Stimulated activated memory B cell treated with anti-CD40 and anti-IgM and Interleukin-4, amounts not matched to agents 10 μg/mL and 1 μg/mL and 100 μg/mL, for 72 hours (primary cell): ENCODE measurements at regions not wholly inside any gene's neighbourhood (a gene's known extent, or its start where the extent isn't known, plus 50 kb on each side); places are given as distances from the start of the nearest gene placed in this dataset.

Experiments used
- ATAC-seq: fragments of 150-1000 bp; cut with Tn5 transposase; 2 replicates; pipeline ENCODE4 v1.10.0; 2021
- H3K27ac Mint-ChIP-seq: one replicate; pipeline ENCODE4 v1.8.0; 2022; ENCODE audit warnings: mild to moderate bottlenecking, mixed read lengths
- H3K27me3 Mint-ChIP-seq: one replicate; pipeline ENCODE4 v1.8.0; 2022; ENCODE audit warnings: mixed read lengths
- H3K36me3 Mint-ChIP-seq: one replicate; pipeline ENCODE4 v1.8.0; 2022; ENCODE audit warnings: mixed read lengths
- H3K4me1 Mint-ChIP-seq: one replicate; pipeline ENCODE4 v1.8.0; 2022; ENCODE audit warnings: mixed read lengths
- H3K4me3 Mint-ChIP-seq: one replicate; pipeline ENCODE4 v1.8.0; 2022; ENCODE audit warnings: mild to moderate bottlenecking, moderate library complexity, mixed read lengths
- H3K9me3 Mint-ChIP-seq: one replicate; pipeline ENCODE4 v1.8.0; 2022; ENCODE audit warnings: mixed read lengths

GRCh38 chr2:66790651-66791181, 355.8 kb downstream of the MEIS1 start:
- no peak overlapping the region for H3K4me3 Mint-ChIP-seq
- H3K9me3 Mint-ChIP-seq = no peaks in the 10 kb centered on the region
- no peak overlapping the region for H3K27ac Mint-ChIP-seq
- no peaks in the 10 kb centered on the region for H3K27me3 Mint-ChIP-seq
- no peaks in the 10 kb centered on the region for H3K36me3 Mint-ChIP-seq
- H3K4me1 Mint-ChIP-seq = no peaks in the 10 kb centered on the region
- no peak for ATAC-seq

- Mint-ChIP-seq H3K4me1 (no peaks in the 10 kb centered on the region), H3K9me3 (peaks cover 3% of the 10 kb centered on the region), H3K4me3 (no peak overlapping the region), H3K27ac (no peak overlapping the region), H3K27me3 (no peaks in the 10 kb centered on the region), H3K36me3 (no peaks in the 10 kb centered on the region)
- no peak for ATAC-seq
Measured at GRCh38 chr2:66794070-66794469, 359.1 kb downstream of the MEIS1 start.

GRCh38 chr2:66794551-66794950, 359.6 kb downstream of the MEIS1 start:
- H3K9me3 Mint-ChIP-seq = peaks cover 3% of the 10 kb centered on the region
- no peak overlapping the region for H3K27ac Mint-ChIP-seq
- no peaks in the 10 kb centered on the region for H3K27me3 Mint-ChIP-seq
- no peaks in the 10 kb centered on the region for H3K4me1 Mint-ChIP-seq
- ATAC-seq = no peak
- no peak overlapping the region for H3K4me3 Mint-ChIP-seq
- H3K36me3 Mint-ChIP-seq = no peaks in the 10 kb centered on the region

GRCh38 chr2:66802877-66803276, 368.0 kb downstream of the MEIS1 start:
- no peak for ATAC-seq
- peaks cover 3% of the 10 kb centered on the region for H3K9me3 Mint-ChIP-seq
- H3K4me1 Mint-ChIP-seq = no peaks in the 10 kb centered on the region
- no peaks in the 10 kb centered on the region for H3K36me3 Mint-ChIP-seq
- H3K4me3 Mint-ChIP-seq = no peak overlapping the region
- H3K27me3 Mint-ChIP-seq = peaks cover 8% of the 10 kb centered on the region
- H3K27ac Mint-ChIP-seq = no peak overlapping the region

- peaks cover 8% of the 10 kb centered on the region for H3K27me3 Mint-ChIP-seq
- ATAC-seq = no peak
- no peak overlapping the region for H3K27ac Mint-ChIP-seq
- H3K4me3 Mint-ChIP-seq = no peak overlapping the region
- H3K9me3 Mint-ChIP-seq = peaks cover 1% of the 10 kb centered on the region
- no peaks in the 10 kb centered on the region for H3K36me3 Mint-ChIP-seq
- no peaks in the 10 kb centered on the region for H3K4me1 Mint-ChIP-seq
Measured at GRCh38 chr2:66803726-66804125, 368.8 kb downstream of the MEIS1 start.

GRCh38 chr2:66805016-66805865, 370.3 kb downstream of the MEIS1 start:
- Mint-ChIP-seq H3K4me3 (no peak overlapping the region), H3K27ac (no peak overlapping the region), H3K4me1 (no peaks in the 10 kb centered on the region), H3K36me3 (no peaks in the 10 kb centered on the region), H3K9me3 (no peaks in the 10 kb centered on the region), H3K27me3 (peaks cover 8% of the 10 kb centered on the region)
- no peak for ATAC-seq

- Mint-ChIP-seq H3K9me3 (no peaks in the 10 kb centered on the region), H3K27me3 (peaks cover 8% of the 10 kb centered on the region), H3K27ac (no peak overlapping the region), H3K36me3 (no peaks in the 10 kb centered on the region), H3K4me3 (no peak overlapping the region), H3K4me1 (no peaks in the 10 kb centered on the region)
- ATAC-seq = no peak
Measured at GRCh38 chr2:66805968-66806367, 371.0 kb downstream of the MEIS1 start.

- H3K27ac Mint-ChIP-seq = no peak overlapping the region
- no peaks in the 10 kb centered on the region for H3K4me1 Mint-ChIP-seq
- H3K27me3 Mint-ChIP-seq = no peaks in the 10 kb centered on the region
- H3K36me3 Mint-ChIP-seq = no peaks in the 10 kb centered on the region
- no peak for ATAC-seq
- peaks cover 5% of the 10 kb centered on the region for H3K9me3 Mint-ChIP-seq
- no peak overlapping the region for H3K4me3 Mint-ChIP-seq
Measured at GRCh38 chr2:66813525-66813924, 378.6 kb downstream of the MEIS1 start.

GRCh38 chr2:66813976-66814375, 379.1 kb downstream of the MEIS1 start:
- no peak for ATAC-seq
- H3K27ac Mint-ChIP-seq = no peak overlapping the region
- H3K4me1 Mint-ChIP-seq = no peaks in the 10 kb centered on the region
- H3K9me3 Mint-ChIP-seq = peaks cover 8% of the 10 kb centered on the region
- no peak overlapping the region for H3K4me3 Mint-ChIP-seq
- no peaks in the 10 kb centered on the region for H3K27me3 Mint-ChIP-seq
- no peaks in the 10 kb centered on the region for H3K36me3 Mint-ChIP-seq

- H3K27ac Mint-ChIP-seq = no peak overlapping the region
- no peaks in the 10 kb centered on the region for H3K27me3 Mint-ChIP-seq
- peaks cover 11% of the 10 kb centered on the region for H3K9me3 Mint-ChIP-seq
- no peaks in the 10 kb centered on the region for H3K36me3 Mint-ChIP-seq
- H3K4me1 Mint-ChIP-seq = no peaks in the 10 kb centered on the region
- ATAC-seq = no peak
- H3K4me3 Mint-ChIP-seq = no peak overlapping the region
Measured at GRCh38 chr2:66814916-66815315, 380.0 kb downstream of the MEIS1 start.

GRCh38 chr2:66815886-66816285, 381.0 kb downstream of the MEIS1 start:
- no peaks in the 10 kb centered on the region for H3K36me3 Mint-ChIP-seq
- H3K9me3 Mint-ChIP-seq = peaks cover 15% of the 10 kb centered on the region
- no peaks in the 10 kb centered on the region for H3K4me1 Mint-ChIP-seq
- H3K27ac Mint-ChIP-seq = no peak overlapping the region
- no peak overlapping the region for H3K4me3 Mint-ChIP-seq
- no peaks in the 10 kb centered on the region for H3K27me3 Mint-ChIP-seq
- no peak for ATAC-seq

GRCh38 chr2:66821168-66821567, 386.2 kb downstream of the MEIS1 start:
- no peak overlapping the region for H3K27ac Mint-ChIP-seq
- no peaks in the 10 kb centered on the region for H3K4me1 Mint-ChIP-seq
- H3K9me3 Mint-ChIP-seq = peaks cover 14% of the 10 kb centered on the region
- H3K4me3 Mint-ChIP-seq = no peak overlapping the region
- no peaks in the 10 kb centered on the region for H3K36me3 Mint-ChIP-seq
- no peaks in the 10 kb centered on the region for H3K27me3 Mint-ChIP-seq
- ATAC-seq = no peak

GRCh38 chr2:66822186-66822585, 387.3 kb downstream of the MEIS1 start:
- Mint-ChIP-seq H3K27ac (no peak overlapping the region), H3K4me3 (no peak overlapping the region), H3K27me3 (no peaks in the 10 kb centered on the region), H3K9me3 (peaks cover 14% of the 10 kb centered on the region), H3K4me1 (no peaks in the 10 kb centered on the region), H3K36me3 (no peaks in the 10 kb centered on the region)
- no peak for ATAC-seq

- Mint-ChIP-seq H3K27ac (no peak overlapping the region), H3K9me3 (peaks cover 7% of the 10 kb centered on the region), H3K4me3 (no peak overlapping the region), H3K36me3 (no peaks in the 10 kb centered on the region), H3K27me3 (no peaks in the 10 kb centered on the region), H3K4me1 (no peaks in the 10 kb centered on the region)
- ATAC-seq = no peak
Measured at GRCh38 chr2:66824926-66825325, 390.0 kb downstream of the MEIS1 start.

GRCh38 chr2:66827851-66828250, 392.9 kb downstream of the MEIS1 start:
- Mint-ChIP-seq H3K27ac (no peak overlapping the region), H3K9me3 (no peaks in the 10 kb centered on the region), H3K4me1 (no peaks in the 10 kb centered on the region), H3K27me3 (no peaks in the 10 kb centered on the region), H3K36me3 (no peaks in the 10 kb centered on the region), H3K4me3 (no peak overlapping the region)
- no peak for ATAC-seq

- no peaks in the 10 kb centered on the region for H3K4me1 Mint-ChIP-seq
- ATAC-seq = no peak
Measured at GRCh38 chr2:66828876-66829275, 394.0 kb downstream of the MEIS1 start.

More at GRCh38 chr2:66828876-66829275, 394.0 kb downstream of the MEIS1 start:
- H3K4me3 Mint-ChIP-seq = no peak overlapping the region
- no peaks in the 10 kb centered on the region for H3K27me3 Mint-ChIP-seq
- no peaks in the 10 kb centered on the region for H3K9me3 Mint-ChIP-seq
- H3K36me3 Mint-ChIP-seq = no peaks in the 10 kb centered on the region
- H3K27ac Mint-ChIP-seq = no peak overlapping the region
